ENCODE measurements at regions not wholly inside any gene's neighbourhood (a gene's known extent, or its start where the extent isn't known, plus 50 kb on each side); places are given as distances from the start of the nearest gene placed in this dataset.

DNA sequence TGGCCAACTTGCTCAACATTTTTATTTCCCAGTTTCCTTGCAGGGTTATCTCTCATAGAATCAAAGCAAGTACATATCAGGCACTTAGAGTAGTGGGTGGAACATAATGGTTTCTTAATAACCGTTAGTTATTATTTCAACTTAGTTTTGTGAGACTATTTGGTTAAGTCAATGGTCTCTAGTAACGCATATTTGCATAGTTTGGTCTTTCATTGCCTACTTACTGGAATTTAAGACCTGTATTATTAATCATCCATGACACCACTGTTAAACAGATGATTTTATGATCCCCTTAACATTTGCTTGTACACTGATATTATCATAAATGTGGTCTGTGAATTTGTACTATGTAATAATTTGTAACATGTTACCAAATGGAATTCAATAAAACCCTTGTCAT is 70.9 kb upstream of the SMIM31 start:
- TF ChIP-seq, protein P1, sequence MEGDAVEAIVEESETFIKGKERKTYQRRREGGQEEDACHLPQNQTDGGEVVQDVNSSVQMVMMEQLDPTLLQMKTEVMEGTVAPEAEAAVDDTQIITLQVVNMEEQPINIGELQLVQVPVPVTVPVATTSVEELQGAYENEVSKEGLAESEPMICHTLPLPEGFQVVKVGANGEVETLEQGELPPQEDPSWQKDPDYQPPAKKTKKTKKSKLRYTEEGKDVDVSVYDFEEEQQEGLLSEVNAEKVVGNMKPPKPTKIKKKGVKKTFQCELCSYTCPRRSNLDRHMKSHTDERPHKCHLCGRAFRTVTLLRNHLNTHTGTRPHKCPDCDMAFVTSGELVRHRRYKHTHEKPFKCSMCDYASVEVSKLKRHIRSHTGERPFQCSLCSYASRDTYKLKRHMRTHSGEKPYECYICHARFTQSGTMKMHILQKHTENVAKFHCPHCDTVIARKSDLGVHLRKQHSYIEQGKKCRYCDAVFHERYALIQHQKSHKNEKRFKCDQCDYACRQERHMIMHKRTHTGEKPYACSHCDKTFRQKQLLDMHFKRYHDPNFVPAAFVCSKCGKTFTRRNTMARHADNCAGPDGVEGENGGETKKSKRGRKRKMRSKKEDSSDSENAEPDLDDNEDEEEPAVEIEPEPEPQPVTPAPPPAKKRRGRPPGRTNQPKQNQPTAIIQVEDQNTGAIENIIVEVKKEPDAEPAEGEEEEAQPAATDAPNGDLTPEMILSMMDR (IDR thresholded peaks at IDR 0.05) = no peak
- no peak overlapping the region for H3K4me3 ChIP-seq
- DNase-seq (ENCODE audit: low spot score) = no peak
- H3K27ac ChIP-seq = no peak overlapping the region

GRCh38 chr4:164695650-164696049 is 58.3 kb upstream of the SMIM31 start:
- no peak for DNase-seq (ENCODE audit: low spot score)
- Histone ChIP-seq H3K4me3 (no peak overlapping the region), H3K27ac (no peak overlapping the region)
- TF ChIP-seq, protein P1 (IDR thresholded peaks at IDR 0.05) = no peak

DNA sequence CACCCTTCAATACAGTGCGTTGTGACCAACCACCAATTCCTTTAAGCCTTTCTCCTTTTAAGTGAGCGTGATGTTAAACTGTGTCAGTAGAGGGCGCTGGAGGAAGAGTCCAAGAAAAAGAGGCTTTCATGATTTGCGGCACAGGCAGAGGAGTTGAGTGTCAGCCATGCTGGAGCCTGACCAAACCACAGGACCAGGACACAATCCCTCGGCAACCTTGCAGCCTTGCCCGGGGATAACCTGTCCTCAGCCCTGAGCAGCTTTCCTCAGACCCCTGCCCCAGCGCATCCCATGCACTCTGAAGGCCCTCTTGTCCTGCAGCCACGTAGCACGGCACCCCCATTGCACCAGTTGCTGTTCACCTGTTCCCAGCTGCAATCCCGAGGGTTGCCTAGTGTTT is 53.5 kb upstream of the SMIM31 start:
- TF ChIP-seq, protein P1 (IDR thresholded peaks at IDR 0.05) = no peak

DNA sequence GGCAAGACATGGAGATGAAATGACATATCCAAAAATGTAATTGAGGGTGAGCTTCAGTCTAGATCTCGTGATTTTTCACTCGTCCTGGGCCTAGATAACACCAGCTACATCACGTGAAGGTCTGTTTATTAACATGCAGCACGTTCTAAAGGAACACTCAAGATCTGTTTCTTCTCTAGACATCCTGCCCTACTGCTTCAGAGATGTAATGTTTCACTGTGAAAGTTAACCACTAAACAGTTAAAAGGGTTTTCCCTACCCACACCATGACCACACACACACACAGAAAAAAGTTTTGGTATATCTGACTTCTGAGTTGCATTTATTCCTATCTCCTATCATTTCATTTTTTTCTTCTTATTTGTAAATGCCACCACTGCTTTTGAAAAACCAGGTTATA is 52.3 kb upstream of the SMIM31 start:
- DNase-seq (ENCODE audit: low spot score) = no peak
- TF ChIP-seq, protein P1 (IDR thresholded peaks at IDR 0.05) = no peak

More for the DNA sequence above, 53.5 kb upstream of the SMIM31 start:
- Histone ChIP-seq H3K27ac (no peak overlapping the region), H3K4me3 (no peak overlapping the region)
- no peak for DNase-seq (ENCODE audit: low spot score)

More for the DNA sequence above, 52.3 kb upstream of the SMIM31 start:
- no peak overlapping the region for H3K27ac ChIP-seq
- no peak overlapping the region for H3K4me3 ChIP-seq

Data from coronary artery (tissue), 2 donors.